A673 (cell line): ENCODE measurements at regions not wholly inside any gene's neighbourhood (a gene's known extent, or its start where the extent isn't known, plus 50 kb on each side); places are given as distances from the start of the nearest gene placed in this dataset.
"Not testable (repeated sequence)": the region's sequence is repeated elsewhere in the genome, so short reads cannot be mapped to it uniquely, and the experiment has no call there.

ENCODE experiments used
- BruUV-seq: library from RNA; stranded (reverse); fragments of 400-500 nt; replicated peaks from 2 replicates; lab custom pipeline; 2021; lab: Mats Ljungman, UMichigan
- CTCF ChIA-PET: fragments of 300-600 bp; sonication (Branson Sonifier 250); formaldehyde crosslinking; loops from one replicate; lab custom pipeline; 2022; ENCODE audit warnings: antibody characterized with exemption; lab: Charles Lee
- POLR2A ChIA-PET: fragments of 300-600 bp; sonication (Branson Sonifier 250); formaldehyde crosslinking; loops from one replicate; lab custom pipeline; 2022; ENCODE audit warnings: antibody characterized with exemption; ENCODE audit not compliant: low non-redundant PET; lab: Charles Lee
- DNase-seq: peaks from one replicate; pipeline ENCODE4 v3.0.0-alpha.2; 2015; ENCODE audit warnings: low spot score
- H3K27ac ChIP-seq: fragments of 200-600 bp; sonication (generic); 2 replicates; pipeline ENCODE4 v1.5.1; 2016; ENCODE audit warnings: mixed run types, low read depth, mild to moderate bottlenecking, mixed read lengths, antibody characterized with exemption, low read length; ENCODE audit not compliant: poor library complexity, severe bottlenecking
- H3K27me3 ChIP-seq: fragments of 200-600 bp; sonication (generic); replicated peaks from 2 replicates; pipeline ENCODE4 v1.6.1; 2017; ENCODE audit warnings: mixed run types, low read depth, mild to moderate bottlenecking, mixed read lengths, antibody characterized with exemption, low read length; ENCODE audit not compliant: insufficient read depth, poor library complexity
- H3K36me3 ChIP-seq: fragments of 200-600 bp; sonication (generic); 2 replicates; pipeline ENCODE4 v1.6.1; 2016; ENCODE audit warnings: mixed run types, mild to moderate bottlenecking, mixed read lengths, antibody characterized with exemption, low read length; ENCODE audit not compliant: insufficient read depth, poor library complexity, severe bottlenecking
- H3K4me1 ChIP-seq: fragments of 200-600 bp; sonication (generic); 2 replicates; pipeline ENCODE4 v1.6.1; 2017; ENCODE audit warnings: mixed run types, mild to moderate bottlenecking, mixed read lengths, antibody characterized with exemption, low read length; ENCODE audit not compliant: insufficient read depth, poor library complexity, severe bottlenecking
- H3K4me3 ChIP-seq: fragments of 200-600 bp; sonication (generic); 2 replicates; pipeline ENCODE4 v1.5.1; 2016; ENCODE audit warnings: low read depth, mixed run types, mild to moderate bottlenecking, mixed read lengths, low read length; ENCODE audit not compliant: poor library complexity, severe bottlenecking
- H3K9me3 ChIP-seq: fragments of 200-600 bp; sonication (generic); 2 replicates; pipeline ENCODE4 v1.6.1; 2016; ENCODE audit warnings: mixed run types, low read depth, mild to moderate bottlenecking, mixed read lengths, antibody characterized with exemption, low read length; ENCODE audit not compliant: poor library complexity, severe bottlenecking
- CTCF ChIP-seq: fragments of 300-800, 200-600 bp; sonication (generic); conservative IDR thresholded peaks from 2 replicates; pipeline ENCODE4 v1.5.1; 2017; ENCODE audit warnings: low read depth, mild to moderate bottlenecking, antibody characterized with exemption, low read length, moderate library complexity, mixed read lengths
- EZH2 ChIP-seq: fragments of 200-600 bp; sonication (generic); IDR thresholded peaks from 2 replicates; pipeline ENCODE4 v1.6.1; 2017; ENCODE audit warnings: borderline replicate concordance, low read depth, mild to moderate bottlenecking, mixed read lengths, antibody characterized with exemption, low read length; ENCODE audit not compliant: poor library complexity, severe bottlenecking
- intact Hi-C: fragments of 100-400 bp; cut with micrococcal nuclease; formaldehyde crosslinking; loops from one replicate; pipeline ENCODE4 v1.10.0; 2022; ENCODE audit not compliant: unreplicated experiment

- no peaks in the 10 kb centered on the region for H3K9me3 ChIP-seq
- DNase-seq: no peak
- no peaks in the 10 kb centered on the region for H3K36me3 ChIP-seq
- H3K27me3 ChIP-seq: no peaks in the 10 kb centered on the region
- TF ChIP-seq EZH2 (no peak), CTCF (no peak)
- intact Hi-C loops: no loop called here
- no TSS peak for BruUV-seq
- ChIA-PET POLR2A (interaction anchor here (0.6 to 0.9 kb wide), 2 partner anchors 40 to 117 kb away, joined by 5 read pairs; no protein-coding TSS in a partner anchor), CTCF (no interaction called here)
- no peaks in the 10 kb centered on the region for H3K4me1 ChIP-seq
- H3K4me3 ChIP-seq: no peak overlapping the region
- H3K27ac ChIP-seq: no peak overlapping the region
These were observed 75.2 kb upstream of the SCAF11 start for GRCh38 chr12:46065412-46066166.

GRCh38 chr12:46064548-46064947, 74.2 kb upstream of the SCAF11 start:
- no peak overlapping the region for H3K27ac ChIP-seq
- H3K36me3 ChIP-seq: no peaks in the 10 kb centered on the region
- ChIA-PET CTCF (no interaction called here), POLR2A (no interaction called here)
- no peaks in the 10 kb centered on the region for H3K27me3 ChIP-seq
- TF ChIP-seq CTCF (no peak), EZH2 (no peak)
- no peak for DNase-seq
- H3K4me1 ChIP-seq: no peaks in the 10 kb centered on the region
- H3K9me3 ChIP-seq: no peaks in the 10 kb centered on the region
- intact Hi-C loops: no loop called here
- no TSS peak for BruUV-seq
- H3K4me3 ChIP-seq: no peak overlapping the region

DNA sequence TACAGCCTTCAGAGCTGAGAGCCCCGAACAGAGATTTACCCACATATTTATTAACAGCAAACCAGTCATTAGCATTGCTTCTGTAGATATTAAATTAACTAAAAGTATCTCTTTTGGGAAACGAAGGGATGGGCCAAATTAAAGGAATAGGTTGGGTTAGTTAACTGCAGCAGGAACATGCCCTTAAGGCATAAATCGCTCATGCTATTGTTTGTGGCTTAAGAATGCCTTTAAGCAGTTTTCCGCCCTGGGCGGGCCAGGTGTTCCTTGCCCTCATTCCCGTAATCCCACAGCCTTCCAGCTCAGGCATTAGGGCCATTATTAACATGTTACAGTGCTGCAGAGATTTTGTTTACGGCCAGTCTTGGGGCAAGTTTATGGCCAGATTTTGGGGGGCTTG, 68.3 kb upstream of the SCAF11 start:
- BruUV-seq, H3K27ac ChIP-seq, H3K27me3 ChIP-seq, POLR2A ChIA-PET, CTCF ChIA-PET, intact Hi-C loops, H3K36me3 ChIP-seq, H3K4me3 ChIP-seq, H3K4me1 ChIP-seq, DNase-seq, H3K9me3 ChIP-seq: not testable (repeated sequence)

DNA sequence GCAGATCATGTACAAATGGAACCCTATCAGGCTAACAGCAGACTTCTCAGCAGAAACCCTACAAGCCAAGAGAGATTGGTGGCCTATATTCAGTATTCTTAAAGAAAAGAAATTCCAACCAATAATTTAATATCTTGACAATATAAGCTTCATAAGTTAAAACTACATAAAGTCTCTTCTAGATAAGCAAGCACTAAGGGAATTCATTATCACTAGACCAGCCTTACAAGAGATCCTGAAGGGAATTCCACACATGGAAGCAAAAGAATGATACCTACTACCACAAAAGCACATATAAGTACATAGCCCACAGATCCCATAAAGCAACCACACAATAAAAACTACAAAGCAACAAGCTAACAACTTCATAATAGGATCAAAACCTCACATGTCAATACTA, 60.4 kb upstream of the SCAF11 start:
- CTCF ChIA-PET: no interaction called here
- H3K27me3 ChIP-seq: no peaks in the 10 kb centered on the region
- H3K36me3 ChIP-seq: no peaks in the 10 kb centered on the region
- BruUV-seq: no TSS peak
- no peak overlapping the region for H3K4me3 ChIP-seq
- POLR2A ChIA-PET: no interaction called here
- no peaks in the 10 kb centered on the region for H3K4me1 ChIP-seq
- H3K9me3 ChIP-seq: peaks cover 18% of the 10 kb centered on the region
- intact Hi-C loops: no loop called here
- no peak for DNase-seq
- no peak overlapping the region for H3K27ac ChIP-seq
- no peak for TF ChIP-seq CTCF
- TF ChIP-seq EZH2: no peak
